ENCODE measurements at regions not wholly inside any gene's neighbourhood (a gene's known extent, or its start where the extent isn't known, plus 50 kb on each side); places are given as distances from the start of the nearest gene placed in this dataset.

DNA sequence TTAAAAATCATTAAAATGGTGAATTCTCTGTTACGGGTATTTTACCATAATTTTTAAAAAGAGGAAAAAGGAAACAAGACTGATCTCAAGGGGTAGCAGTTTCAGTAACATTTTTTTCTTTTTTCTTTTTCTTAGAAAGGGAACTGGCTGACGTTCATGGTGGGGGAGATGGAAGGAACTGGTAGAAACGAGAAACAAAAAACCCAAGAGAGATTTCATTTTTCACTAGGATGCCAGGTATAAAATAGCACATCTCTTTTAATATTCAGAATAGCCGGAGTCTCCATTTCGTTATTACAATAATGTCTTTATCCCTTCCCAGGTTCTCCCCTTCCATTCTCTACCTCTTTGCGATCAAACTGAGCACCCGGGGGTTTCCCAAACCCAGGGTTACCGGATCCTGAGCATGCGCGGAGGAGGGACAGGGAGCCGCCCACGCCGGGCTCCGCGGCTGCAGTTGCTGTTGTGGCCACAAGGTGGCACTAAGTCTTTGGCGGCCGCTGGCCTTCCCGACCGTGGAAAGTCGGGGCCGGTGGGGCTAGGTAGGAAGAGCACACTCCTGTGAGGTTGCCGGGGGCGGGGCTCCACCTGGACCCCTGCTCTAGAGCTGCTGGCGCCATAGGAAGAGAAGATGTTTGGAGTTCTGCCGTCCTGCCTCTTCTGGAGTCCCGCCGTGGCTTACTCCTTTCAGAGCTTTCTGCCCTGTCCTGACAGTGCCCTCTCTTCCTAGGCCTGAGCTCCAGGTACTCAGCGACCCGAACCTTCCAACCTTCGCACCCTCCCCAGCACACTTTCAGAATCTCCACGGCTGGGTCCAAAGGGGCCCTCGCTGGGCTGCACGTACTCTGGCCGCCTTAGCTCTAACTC, 146.8 kb downstream of the SH3BGRL2 start:
- POLR2A ChIA-PET, result no interaction called here

DNA sequence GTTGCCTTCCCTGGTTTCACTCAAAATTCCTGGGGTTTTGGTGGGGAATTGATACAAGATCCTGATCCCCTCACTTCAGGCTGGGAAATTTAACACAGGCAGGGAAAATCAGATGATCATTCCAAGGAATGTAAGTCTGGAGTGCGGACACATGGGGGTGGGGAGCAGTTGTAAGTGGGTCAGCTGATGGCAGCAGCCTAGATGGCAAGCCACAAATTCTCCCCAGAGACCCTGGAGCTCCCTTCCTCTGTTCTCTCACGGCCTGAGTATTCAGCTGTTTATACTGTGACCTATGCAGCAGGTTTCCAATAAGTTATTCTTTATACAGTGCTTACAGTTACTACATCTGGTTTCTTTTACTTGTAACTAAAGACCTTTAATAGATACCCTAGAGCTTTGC, 144.9 kb downstream of the SH3BGRL2 start:
- no peak for DNase-seq (ENCODE audit: low read depth, low spot score)
- no peak overlapping the region for H3K4me3 ChIP-seq (ENCODE audit: low read depth, low read length)
- ChIA-PET POLR2A (no interaction called here), CTCF (interaction anchor here (0.8 to 9.5 kb wide), 4 partner anchors 15 to 318 kb away, joined by 3 to 89 read pairs (median 3); no protein-coding TSS in a partner anchor)
- TF ChIP-seq, protein P1, sequence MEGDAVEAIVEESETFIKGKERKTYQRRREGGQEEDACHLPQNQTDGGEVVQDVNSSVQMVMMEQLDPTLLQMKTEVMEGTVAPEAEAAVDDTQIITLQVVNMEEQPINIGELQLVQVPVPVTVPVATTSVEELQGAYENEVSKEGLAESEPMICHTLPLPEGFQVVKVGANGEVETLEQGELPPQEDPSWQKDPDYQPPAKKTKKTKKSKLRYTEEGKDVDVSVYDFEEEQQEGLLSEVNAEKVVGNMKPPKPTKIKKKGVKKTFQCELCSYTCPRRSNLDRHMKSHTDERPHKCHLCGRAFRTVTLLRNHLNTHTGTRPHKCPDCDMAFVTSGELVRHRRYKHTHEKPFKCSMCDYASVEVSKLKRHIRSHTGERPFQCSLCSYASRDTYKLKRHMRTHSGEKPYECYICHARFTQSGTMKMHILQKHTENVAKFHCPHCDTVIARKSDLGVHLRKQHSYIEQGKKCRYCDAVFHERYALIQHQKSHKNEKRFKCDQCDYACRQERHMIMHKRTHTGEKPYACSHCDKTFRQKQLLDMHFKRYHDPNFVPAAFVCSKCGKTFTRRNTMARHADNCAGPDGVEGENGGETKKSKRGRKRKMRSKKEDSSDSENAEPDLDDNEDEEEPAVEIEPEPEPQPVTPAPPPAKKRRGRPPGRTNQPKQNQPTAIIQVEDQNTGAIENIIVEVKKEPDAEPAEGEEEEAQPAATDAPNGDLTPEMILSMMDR (IDR thresholded peaks at IDR 0.05; ENCODE audit: insufficient read depth, low read length, missing control alignments), result no peak

More for the DNA sequence above, 146.8 kb downstream of the SH3BGRL2 start:
- TF ChIP-seq, protein P1 (IDR thresholded peaks at IDR 0.05; ENCODE audit: insufficient read depth, low read length, missing control alignments), result peak; percentile 99
- CTCF ChIA-PET, result interaction anchor here (0.6 to 9.5 kb wide), 19 partner anchors 9 to 316 kb away, joined by 3 to 89 read pairs (median 4); no protein-coding TSS in a partner anchor
- H3K4me3 ChIP-seq (ENCODE audit: low read depth, low read length), result peak overlapping the region; percentile 39
- DNase-seq (ENCODE audit: low read depth, low spot score), result no peak

DNA sequence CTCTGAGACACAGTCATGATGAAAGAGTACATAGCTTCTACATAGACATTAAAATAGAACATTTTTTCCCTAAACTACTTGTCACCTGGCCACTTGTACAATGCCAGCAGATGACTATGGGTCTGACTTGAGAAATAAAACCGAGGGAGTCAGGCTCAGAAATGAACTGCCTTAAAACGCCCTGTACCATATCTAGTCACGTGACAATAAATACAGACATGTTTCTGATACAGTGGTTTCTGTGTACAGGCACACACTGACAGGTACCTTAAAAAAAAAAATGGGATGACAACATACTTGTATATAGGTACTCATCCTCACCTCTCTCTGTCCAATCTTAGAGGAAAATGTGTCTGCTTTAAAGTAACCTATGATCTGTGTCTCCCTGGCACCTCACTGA, 144.1 kb downstream of the SH3BGRL2 start:
- POLR2A ChIA-PET, result no interaction called here
- H3K4me3 ChIP-seq (ENCODE audit: low read depth, low read length), result no peak overlapping the region
- TF ChIP-seq, protein P1 (IDR thresholded peaks at IDR 0.05; ENCODE audit: insufficient read depth, low read length, missing control alignments), result no peak
- DNase-seq (ENCODE audit: low read depth, low spot score), result no peak
- CTCF ChIA-PET, result interaction anchor here (1.1 to 9.5 kb wide), 2 partner anchors 15 to 94 kb away, joined by 3 to 89 read pairs; no protein-coding TSS in a partner anchor

DNA sequence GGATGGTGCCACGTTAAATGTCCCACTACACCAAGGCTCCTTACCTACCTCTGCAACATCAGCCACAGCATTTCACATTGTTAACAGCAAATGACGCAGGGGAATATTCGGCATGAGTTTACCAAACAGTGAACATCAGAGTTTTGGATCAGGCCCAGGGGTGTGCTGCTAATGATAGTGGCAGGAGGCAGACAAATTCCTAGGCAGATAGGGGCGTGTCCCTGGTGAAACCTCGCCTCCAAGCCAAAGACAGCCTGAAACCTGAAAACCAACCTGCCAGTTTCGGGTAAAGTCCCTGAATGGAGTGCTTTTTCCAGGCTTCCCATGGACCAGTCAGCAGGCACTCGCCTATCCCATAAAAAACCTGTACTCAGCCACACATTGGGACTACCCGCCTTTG, 133.6 kb downstream of the SH3BGRL2 start:
- ChIA-PET CTCF (no interaction called here), POLR2A (no interaction called here)
- no peak overlapping the region for H3K4me3 ChIP-seq (ENCODE audit: low read depth, low read length)
- DNase-seq (ENCODE audit: low read depth, low spot score), result no peak
- TF ChIP-seq, protein P1 (IDR thresholded peaks at IDR 0.05; ENCODE audit: insufficient read depth, low read length, missing control alignments), result no peak

DNA sequence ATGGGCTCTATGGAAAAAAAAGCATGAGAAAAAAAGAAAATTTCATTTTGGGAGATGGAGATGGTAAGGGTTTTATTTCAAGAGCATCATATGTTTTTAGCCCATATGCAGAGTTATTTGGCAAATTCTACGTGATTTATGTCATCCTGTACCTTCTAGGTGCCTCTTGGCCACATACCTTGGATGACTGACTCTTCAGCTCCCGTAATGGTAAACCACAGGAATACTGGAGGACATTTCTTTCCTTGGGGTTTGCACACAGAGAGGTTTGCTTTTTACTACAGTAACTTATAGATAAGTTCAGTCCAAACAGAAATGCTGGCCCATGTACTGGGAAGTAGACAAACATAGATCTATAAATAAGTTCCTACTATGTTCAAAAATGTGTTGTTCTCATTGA, 132.2 kb downstream of the SH3BGRL2 start:
- no peak overlapping the region for H3K4me3 ChIP-seq (ENCODE audit: low read depth, low read length)
- TF ChIP-seq, protein P1 (IDR thresholded peaks at IDR 0.05; ENCODE audit: insufficient read depth, low read length, missing control alignments), result no peak
- no peak for DNase-seq (ENCODE audit: low read depth, low spot score)
- ChIA-PET POLR2A (no interaction called here), CTCF (interaction anchor here (1.2 to 2.4 kb wide), 2 partner anchors 15 to 105 kb away, joined by 3 to 7 read pairs; no protein-coding TSS in a partner anchor)

DNA sequence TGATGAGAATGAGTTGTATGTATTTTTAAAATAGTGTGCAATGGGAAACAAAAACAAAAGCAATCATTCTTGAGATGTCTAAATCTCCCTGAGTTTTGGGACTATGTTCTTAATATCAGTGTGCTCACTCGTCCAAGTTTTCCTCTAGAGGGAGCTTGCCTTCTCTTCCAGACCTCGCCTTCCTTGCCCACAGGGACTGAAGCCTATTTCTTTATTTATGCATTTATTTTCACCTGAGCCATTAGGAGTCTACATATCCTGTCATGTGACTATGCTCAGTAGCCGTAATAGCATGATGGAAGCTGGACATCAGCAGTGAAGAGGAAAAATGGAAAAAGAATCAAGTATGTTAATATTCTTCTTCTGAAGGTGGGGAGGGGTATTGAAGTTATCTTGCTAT, 131.2 kb downstream of the SH3BGRL2 start:
- TF ChIP-seq, protein P1 (IDR thresholded peaks at IDR 0.05; ENCODE audit: insufficient read depth, low read length, missing control alignments), result no peak
- H3K4me3 ChIP-seq (ENCODE audit: low read depth, low read length), result no peak overlapping the region
- ChIA-PET CTCF (interaction anchor here (1.0 to 3.1 kb wide), 3 partner anchors 9 to 106 kb away, joined by 5 to 9 read pairs (median 7); no protein-coding TSS in a partner anchor), POLR2A (no interaction called here)
- no peak for DNase-seq (ENCODE audit: low read depth, low spot score)
